Trophoblast cell (in vitro differentiated cells and primary cell): ENCODE measurements at regions not wholly inside any gene's neighbourhood (a gene's known extent, or its start where the extent isn't known, plus 50 kb on each side); places are given as distances from the start of the nearest gene placed in this dataset.

Experiments used
- DNase-seq, 2 donors: peaks; one replicate each; pipeline ENCODE4 v3.0.0-alpha.2; 2016
- H2AFZ ChIP-seq: 2 replicates; pipeline ENCODE4 v1.6.1; 2013; ENCODE audit warnings: low read length, moderate library complexity, mild to moderate bottlenecking; ENCODE audit not compliant: insufficient read depth, poor library complexity
- H2AK5ac ChIP-seq: 2 replicates; pipeline ENCODE4 v1.6.1; 2013; ENCODE audit warnings: mild to moderate bottlenecking, low read length
- H2BK120ac ChIP-seq: 2 replicates; pipeline ENCODE4 v1.6.1; 2013; ENCODE audit warnings: low read length, mild to moderate bottlenecking, moderate library complexity; ENCODE audit not compliant: insufficient read depth, poor library complexity
- H2BK12ac ChIP-seq: 2 replicates; pipeline ENCODE4 v1.6.1; 2013; ENCODE audit warnings: mild to moderate bottlenecking, low read length, moderate library complexity
- H2BK5ac ChIP-seq: 2 replicates; pipeline ENCODE4 v1.6.1; 2013; ENCODE audit warnings: low read length, low read depth, moderate library complexity, mild to moderate bottlenecking; ENCODE audit not compliant: poor library complexity
- H3K14ac ChIP-seq: 2 replicates; pipeline ENCODE4 v1.6.1; 2013; ENCODE audit warnings: mild to moderate bottlenecking, low read length
- H3K18ac ChIP-seq: 2 replicates; pipeline ENCODE4 v1.6.1; 2013; ENCODE audit warnings: mild to moderate bottlenecking, low read length
- H3K23ac ChIP-seq: 2 replicates; pipeline ENCODE4 v1.6.1; 2013; ENCODE audit warnings: low read length
- H3K27ac ChIP-seq: 2 replicates; pipeline ENCODE4 v1.5.1; 2013; ENCODE audit warnings: low read depth, mild to moderate bottlenecking, inconsistent platforms, low read length, moderate library complexity
- H3K27me3 ChIP-seq: 2 replicates; pipeline ENCODE4 v1.6.1; 2013; ENCODE audit warnings: inconsistent platforms, mild to moderate bottlenecking, low read length, moderate library complexity; ENCODE audit not compliant: insufficient read depth
- H3K36me3 ChIP-seq, 2 experiments: 1 replicate in 1 of 2; 2 replicates in 1 of 2; pipeline ENCODE4 v1.6.1; 2013; ENCODE audit warnings: low read length in 2 of 2, mild to moderate bottlenecking in 2 of 2, moderate library complexity in 1 of 2; ENCODE audit not compliant: insufficient read depth in 2 of 2, control insufficient read depth in 1 of 2
- H3K4ac ChIP-seq: 2 replicates; pipeline ENCODE4 v1.6.1; 2013; ENCODE audit warnings: low read depth, mild to moderate bottlenecking, low read length, moderate library complexity
- H3K4me1 ChIP-seq, 2 experiments: 1 replicate in 1 of 2; 2 replicates in 1 of 2; pipeline ENCODE4 v1.6.1; 2013; ENCODE audit warnings: low read length in 2 of 2, mild to moderate bottlenecking in 2 of 2, moderate library complexity in 1 of 2; ENCODE audit not compliant: insufficient read depth in 2 of 2, control insufficient read depth in 1 of 2
- H3K4me2 ChIP-seq: 2 replicates; pipeline ENCODE4 v1.6.1; 2013; ENCODE audit warnings: inconsistent platforms, mild to moderate bottlenecking, low read length, moderate library complexity
- H3K4me3 ChIP-seq: 2 replicates; pipeline ENCODE4 v1.5.1; 2013; ENCODE audit warnings: mild to moderate bottlenecking, low read depth, low read length, inconsistent platforms
- H3K79me1 ChIP-seq: one replicate; pipeline ENCODE4 v1.6.1; 2013; ENCODE audit warnings: low read length
- H3K79me2 ChIP-seq: 2 replicates; pipeline ENCODE4 v1.6.1; 2013; ENCODE audit warnings: low read length, mild to moderate bottlenecking; ENCODE audit not compliant: control insufficient read depth, insufficient read depth, poor library complexity
- H3K9ac ChIP-seq: 2 replicates; pipeline ENCODE4 v1.6.1; 2013; ENCODE audit warnings: mild to moderate bottlenecking, low read length
- H3K9me3 ChIP-seq: 2 replicates; pipeline ENCODE4 v1.6.1; 2013; ENCODE audit warnings: low read depth, mild to moderate bottlenecking, control low read depth, inconsistent platforms, low read length; ENCODE audit not compliant: insufficient read depth
- H4K12ac ChIP-seq: 2 replicates; pipeline ENCODE4 v1.6.1; 2013; ENCODE audit warnings: low read depth, mild to moderate bottlenecking, low read length, moderate library complexity
- H4K8ac ChIP-seq: 2 replicates; pipeline ENCODE4 v1.6.1; 2013; ENCODE audit warnings: low read depth, mild to moderate bottlenecking, low read length, moderate library complexity
- H4K91ac ChIP-seq: one replicate; pipeline ENCODE4 v1.6.1; 2013; ENCODE audit warnings: low read depth, mild to moderate bottlenecking, low read length, moderate library complexity
- WGBS: extraction: QIAGEN DNeasy Blood & Tissue Kit; methylation state at CpG from one replicate; pipeline ENCODE4 v1.1.7; 2013; ENCODE audit warnings: missing lambda C conversion rate; ENCODE audit not compliant: insufficient read length, insufficient coverage; ENCODE audit errors: extremely low coverage; 5-methylcytosine and 5-hydroxymethylcytosine counted together

- no peak overlapping the region for H3K4me3 ChIP-seq
Observed at GRCh38 chr2:19231625-19232024, 126.8 kb downstream of the OSR1 start.

GRCh38 chr2:19230626-19231025 is 127.8 kb downstream of the OSR1 start:
- Histone ChIP-seq H4K91ac (no peak overlapping the region), H3K23ac (no peak overlapping the region), H3K79me1 (no peaks in the 10 kb centered on the region), H3K9me3 (no peaks in the 10 kb centered on the region), H2AK5ac (no peak overlapping the region), H2BK120ac (no peak overlapping the region), H3K27ac (no peak overlapping the region), H3K14ac (no peak overlapping the region), H2BK5ac (no peak overlapping the region), H3K4ac (no peak overlapping the region), H3K18ac (no peak overlapping the region), H2BK12ac (no peak overlapping the region), H3K27me3 (no peaks in the 10 kb centered on the region), H4K12ac (no peak overlapping the region), H3K36me3 (no peaks in the 10 kb centered on the region), H3K4me3 (no peak overlapping the region), H3K4me2 (no peak overlapping the region), H3K79me2 (no peaks in the 10 kb centered on the region), H3K9ac (no peak overlapping the region), H4K8ac (no peak overlapping the region), H3K4me1 (peaks cover 0 to 5% of the 10 kb centered on the region in 2 experiments), H2AFZ (no peak overlapping the region)
- WGBS: no CpG with 5 or more reads among the region's 2 CpGs
- DNase-seq: no peak

More at GRCh38 chr2:19231625-19232024, 126.8 kb downstream of the OSR1 start:
- Histone ChIP-seq H4K8ac (no peak overlapping the region), H3K18ac (no peak overlapping the region), H3K4ac (no peak overlapping the region), H3K36me3 (no peaks in the 10 kb centered on the region), H4K12ac (no peak overlapping the region), H3K4me2 (no peak overlapping the region), H3K23ac (no peak overlapping the region), H2AK5ac (no peak overlapping the region), H3K27me3 (no peaks in the 10 kb centered on the region), H2BK12ac (no peak overlapping the region), H4K91ac (no peak overlapping the region), H3K79me2 (no peaks in the 10 kb centered on the region), H2AFZ (no peak overlapping the region), H2BK5ac (no peak overlapping the region), H3K9me3 (no peaks in the 10 kb centered on the region), H3K9ac (no peak overlapping the region), H2BK120ac (no peak overlapping the region), H3K79me1 (no peaks in the 10 kb centered on the region), H3K27ac (no peak overlapping the region), H3K14ac (no peak overlapping the region), H3K4me1 (peaks cover 0 to 5% of the 10 kb centered on the region in 2 experiments)
- no peak for DNase-seq
- no CpG with 5 or more reads among the region's 2 CpGs for WGBS

DNA sequence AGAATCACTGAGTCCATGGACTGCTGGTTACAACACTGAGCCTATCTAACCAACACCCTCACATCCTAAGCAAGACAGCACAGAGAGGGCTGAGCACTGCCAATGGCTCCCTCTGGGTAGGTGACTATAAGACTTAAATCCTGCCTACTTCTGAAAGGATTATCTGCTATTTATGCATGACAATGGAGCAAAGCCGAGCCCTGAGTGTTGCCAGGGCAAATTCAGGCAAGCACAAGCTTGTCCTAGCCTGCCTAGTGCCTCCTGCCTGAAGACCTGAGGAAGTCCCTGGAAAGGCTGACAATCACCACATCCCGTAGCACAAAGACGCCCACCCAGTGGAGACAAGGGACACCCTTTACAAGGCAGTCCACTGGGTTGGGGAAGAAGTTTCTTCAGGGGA is 129.7 kb downstream of the OSR1 start:
- no peak overlapping the region for H2BK12ac ChIP-seq
- no peaks in the 10 kb centered on the region for H3K79me2 ChIP-seq
- H4K8ac ChIP-seq: no peak overlapping the region
- no peak overlapping the region for H2AFZ ChIP-seq
- H4K12ac ChIP-seq: no peak overlapping the region
- H3K4me3 ChIP-seq: no peak overlapping the region
- H3K36me3 ChIP-seq: no peaks in the 10 kb centered on the region
- no peaks in the 10 kb centered on the region for H3K9me3 ChIP-seq
- no peaks in the 10 kb centered on the region for H3K27me3 ChIP-seq
- peaks cover 0 to 5% of the 10 kb centered on the region in 2 experiments for H3K4me1 ChIP-seq
- H3K14ac ChIP-seq: no peak overlapping the region
- no peak overlapping the region for H2BK5ac ChIP-seq
- no CpG with 5 or more reads among the region's 3 CpGs for WGBS
- H3K4ac ChIP-seq: no peak overlapping the region
- H3K4me2 ChIP-seq: no peak overlapping the region
- H3K9ac ChIP-seq: no peak overlapping the region
- H2BK120ac ChIP-seq: no peak overlapping the region
- H3K27ac ChIP-seq: no peak overlapping the region
- H4K91ac ChIP-seq: peak overlapping the region; percentile 2
- no peak overlapping the region for H3K18ac ChIP-seq
- H2AK5ac ChIP-seq: no peak overlapping the region
- no peak overlapping the region for H3K23ac ChIP-seq
- DNase-seq: no peak
- H3K79me1 ChIP-seq: no peaks in the 10 kb centered on the region

DNA sequence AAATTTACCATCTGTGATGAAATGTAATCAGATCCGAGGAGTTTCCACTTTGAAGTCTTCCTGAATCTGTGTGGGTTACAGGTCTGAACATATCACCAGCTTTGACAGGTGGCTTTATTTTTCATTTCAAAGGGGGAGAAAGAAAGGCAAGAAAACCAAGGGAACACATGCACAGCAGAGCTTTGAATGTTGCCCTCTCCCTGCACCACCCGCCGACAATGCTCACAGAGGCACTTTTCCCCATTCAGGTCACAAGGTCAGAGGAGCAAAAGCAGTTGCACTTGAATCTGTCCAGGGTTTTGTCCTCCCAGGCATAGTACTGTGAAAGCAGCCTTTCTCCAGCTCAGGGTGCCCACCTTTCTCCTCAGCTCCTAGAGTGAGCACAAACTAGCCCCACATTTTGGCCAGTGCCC is 130.2 kb downstream of the OSR1 start:
- Histone ChIP-seq H3K14ac (no peak overlapping the region), H3K79me1 (no peaks in the 10 kb centered on the region), H3K9ac (no peak overlapping the region), H3K4me3 (no peak overlapping the region), H3K4me1 (peaks cover 0 to 5% of the 10 kb centered on the region in 2 experiments), H3K79me2 (no peaks in the 10 kb centered on the region), H2BK12ac (no peak overlapping the region), H3K4me2 (no peak overlapping the region), H2BK5ac (no peak overlapping the region), H4K12ac (no peak overlapping the region), H3K23ac (no peak overlapping the region), H3K27ac (no peak overlapping the region), H2AFZ (no peak overlapping the region), H3K4ac (no peak overlapping the region), H4K8ac (no peak overlapping the region), H4K91ac (no peak overlapping the region), H2AK5ac (no peak overlapping the region), H3K36me3 (no peaks in the 10 kb centered on the region), H2BK120ac (no peak overlapping the region), H3K9me3 (no peaks in the 10 kb centered on the region), H3K27me3 (no peaks in the 10 kb centered on the region), H3K18ac (no peak overlapping the region)
- DNase-seq: no peak
- no CpG with 5 or more reads among the region's 3 CpGs for WGBS
